Glutamatergic neuron (in vitro differentiated cells): ENCODE measurements at regions not wholly inside any gene's neighbourhood (a gene's known extent, or its start where the extent isn't known, plus 50 kb on each side); places are given as distances from the start of the nearest gene placed in this dataset.
"Not testable (repeated sequence)": the region's sequence is repeated elsewhere in the genome, so short reads cannot be mapped to it uniquely, and the experiment has no call there.

ENCODE experiments used
- DNase-seq: peaks from one replicate; pipeline ENCODE4 v3.0.0; 2022
- H3K27ac Mint-ChIP-seq: one replicate; pipeline ENCODE4 v1.8.0; 2020; ENCODE audit warnings: mild to moderate bottlenecking, mixed read lengths, inconsistent platforms; ENCODE audit not compliant: unreplicated experiment
- H3K27me3 Mint-ChIP-seq: one replicate; pipeline ENCODE4 v1.8.0; 2020; ENCODE audit warnings: mild to moderate bottlenecking, moderate library complexity, mixed read lengths, inconsistent platforms; ENCODE audit not compliant: unreplicated experiment
- H3K36me3 Mint-ChIP-seq: one replicate; pipeline ENCODE4 v1.8.0; 2020; ENCODE audit warnings: mild to moderate bottlenecking, mixed read lengths, inconsistent platforms; ENCODE audit not compliant: unreplicated experiment
- H3K4me1 Mint-ChIP-seq: one replicate; pipeline ENCODE4 v1.8.0; 2020; ENCODE audit warnings: mild to moderate bottlenecking, low read depth, mixed read lengths, inconsistent platforms; ENCODE audit not compliant: unreplicated experiment
- H3K4me3 Mint-ChIP-seq: one replicate; pipeline ENCODE4 v1.8.0; 2020; ENCODE audit warnings: mild to moderate bottlenecking, mixed read lengths, inconsistent platforms; ENCODE audit not compliant: unreplicated experiment
- H3K9me3 Mint-ChIP-seq: one replicate; pipeline ENCODE4 v1.8.0; 2020; ENCODE audit warnings: mild to moderate bottlenecking, moderate library complexity, mixed read lengths, inconsistent platforms; ENCODE audit not compliant: unreplicated experiment
- CTCF ChIP-seq: fragments of 200-600 bp; sonication (generic); IDR thresholded peaks from one replicate; pipeline ENCODE4 v1.5.0; 2021; ENCODE audit not compliant: partially characterized antibody, unreplicated experiment

- Mint-ChIP-seq H3K36me3 (no peaks in the 10 kb centered on the region), H3K4me1 (no peaks in the 10 kb centered on the region), H3K27ac (no peak overlapping the region), H3K27me3 (peaks cover 2% of the 10 kb centered on the region), H3K9me3 (no peaks in the 10 kb centered on the region), H3K4me3 (no peak overlapping the region)
- DNase-seq, result no peak
- no peak for TF ChIP-seq CTCF
These were observed 298.7 kb upstream of the NRG3 start for GRCh38 chr10:81576336-81576735.

GRCh38 chr10:81594991-81595390, 280.0 kb upstream of the NRG3 start:
- TF ChIP-seq CTCF, result no peak
- Mint-ChIP-seq H3K4me1 (no peaks in the 10 kb centered on the region), H3K27me3 (peaks cover 2% of the 10 kb centered on the region), H3K27ac (no peak overlapping the region), H3K4me3 (no peak overlapping the region), H3K36me3 (peaks cover 9% of the 10 kb centered on the region), H3K9me3 (no peaks in the 10 kb centered on the region)
- no peak for DNase-seq

GRCh38 chr10:81600185-81600584, 274.8 kb upstream of the NRG3 start:
- Mint-ChIP-seq H3K27ac (no peak overlapping the region), H3K4me1 (no peaks in the 10 kb centered on the region), H3K4me3 (no peak overlapping the region), H3K36me3 (no peaks in the 10 kb centered on the region), H3K27me3 (peaks cover 2% of the 10 kb centered on the region), H3K9me3 (no peaks in the 10 kb centered on the region)
- TF ChIP-seq CTCF, result no peak
- no peak for DNase-seq

- no peaks in the 10 kb centered on the region for H3K9me3 Mint-ChIP-seq
- H3K27me3 Mint-ChIP-seq, result no peaks in the 10 kb centered on the region
- H3K27ac Mint-ChIP-seq, result no peak overlapping the region
These were observed 271.8 kb upstream of the NRG3 start for GRCh38 chr10:81603106-81603620.

GRCh38 chr10:81644485-81644884, 230.5 kb upstream of the NRG3 start:
- DNase-seq, H3K27ac Mint-ChIP-seq, H3K4me1 Mint-ChIP-seq, H3K27me3 Mint-ChIP-seq, H3K9me3 Mint-ChIP-seq, H3K36me3 Mint-ChIP-seq, H3K4me3 Mint-ChIP-seq: not testable (repeated sequence)

More at GRCh38 chr10:81603106-81603620, 271.8 kb upstream of the NRG3 start:
- H3K4me1 Mint-ChIP-seq, result no peaks in the 10 kb centered on the region
- no peak overlapping the region for H3K4me3 Mint-ChIP-seq
- no peaks in the 10 kb centered on the region for H3K36me3 Mint-ChIP-seq
- DNase-seq, result no peak
- TF ChIP-seq CTCF, result no peak
